BLaER1 treated with 17β-estradiol and CSF1 and Interleukin-3, amounts not matched to agents 10 nM and 100 nM (cell line): ENCODE measurements at regions not wholly inside any gene's neighbourhood (a gene's known extent, or its start where the extent isn't known, plus 50 kb on each side); places are given as distances from the start of the nearest gene placed in this dataset.

ENCODE experiments used
- H3K27ac ChIP-seq, 11 experiments: shearing (Covaris generic); formaldehyde crosslinking; 2 replicates each; pipeline ENCODE4 v1.8.1; 2022
- H3K27me3 ChIP-seq, 11 experiments: shearing (Covaris generic); formaldehyde crosslinking; 2 replicates each; pipeline ENCODE4 v1.8.1; 2022
- H3K36me3 ChIP-seq, 11 experiments: shearing (Covaris generic); formaldehyde crosslinking; 2 replicates each; pipeline ENCODE4 v1.8.1; 2022
- H3K4me1 ChIP-seq, 10 experiments: shearing (Covaris generic); formaldehyde crosslinking; 2 replicates each; pipeline ENCODE4 v1.8.1; 2022
- H3K4me2 ChIP-seq, 11 experiments: shearing (Covaris generic); formaldehyde crosslinking; 2 replicates each; pipeline ENCODE4 v1.8.1; 2022
- H3K4me3 ChIP-seq, 10 experiments: shearing (Covaris generic); formaldehyde crosslinking; 2 replicates each; pipeline ENCODE4 v1.8.1; 2022
- H3K9ac ChIP-seq, 11 experiments: shearing (Covaris generic); formaldehyde crosslinking; 2 replicates each; pipeline ENCODE4 v1.8.1; 2022
- H3K9me3 ChIP-seq, 11 experiments: shearing (Covaris generic); formaldehyde crosslinking; replicated peaks in 1 of 11; 2 replicates each; pipeline ENCODE4 v1.8.1; 2022
- H4K20me1 ChIP-seq, 11 experiments: shearing (Covaris generic); formaldehyde crosslinking; 2 replicates each; pipeline ENCODE4 v1.8.1; 2022
- Cebpa-rat ChIP-seq, 11 experiments: shearing (Covaris generic); IDR thresholded peaks; 2 replicates each; pipeline ENCODE4 v1.8.1; 2022

GRCh38 chr18:70634576-70635147, 345.8 kb downstream of the SOCS6 start:
- Histone ChIP-seq H3K9me3 (peaks cover 0 to 3% (median 0%) of the 10 kb centered on the region in 11 experiments; a peak in 2 of 22 replicates), H3K4me1 (peaks cover 0 to 6% (median 0%) of the 10 kb centered on the region in 10 experiments; a peak in 1 of 20 replicates), H3K9ac (no peak overlapping the region), H3K4me2 (no peak overlapping the region), H4K20me1 (no peaks in the 10 kb centered on the region), H3K36me3 (no peaks in the 10 kb centered on the region), H3K27ac (no peak overlapping the region), H3K27me3 (no peaks in the 10 kb centered on the region), H3K4me3 (no peak overlapping the region)
- no peak for TF ChIP-seq Cebpa-rat (IDR thresholded peaks at IDR 0.05)

- Histone ChIP-seq H3K4me1 (peaks cover 0 to 18% (median 4%) of the 10 kb centered on the region in 10 experiments; a peak in 8 of 20 replicates), H3K4me3 (no peak overlapping the region), H3K4me2 (no peak overlapping the region), H3K27me3 (no peaks in the 10 kb centered on the region), H3K9me3 (peaks cover 0 to 4% (median 0%) of the 10 kb centered on the region in 11 experiments; a peak in 2 of 22 replicates), H4K20me1 (no peaks in the 10 kb centered on the region), H3K27ac (no peak overlapping the region), H3K9ac (no peak overlapping the region), H3K36me3 (no peaks in the 10 kb centered on the region)
- no peak for TF ChIP-seq Cebpa-rat (IDR thresholded peaks at IDR 0.05)
These were observed 338.4 kb downstream of the SOCS6 start for GRCh38 chr18:70627182-70627802.

- no peaks in the 10 kb centered on the region for H3K9me3 ChIP-seq
These were observed 334.0 kb downstream of the SOCS6 start for GRCh38 chr18:70622622-70623419.

GRCh38 chr18:70621710-70622109, 332.9 kb downstream of the SOCS6 start:
- H4K20me1 ChIP-seq, result no peaks in the 10 kb centered on the region
- H3K27me3 ChIP-seq, result no peaks in the 10 kb centered on the region
- H3K9ac ChIP-seq, result peak overlapping the region in 7 of 11 experiments; percentile 14 to 52 (median 37); a peak in 8 of 22 replicates
- H3K4me1 ChIP-seq, result peaks cover 17 to 35% (median 22%) of the 10 kb centered on the region in 10 experiments
- TF ChIP-seq Cebpa-rat (IDR thresholded peaks at IDR 0.05), result no peak
- peak overlapping the region in 9 of 11 experiments; percentile 20 to 58 (median 38); a peak in 12 of 22 replicates for H3K27ac ChIP-seq
- H3K4me2 ChIP-seq, result peak overlapping the region; percentile 53 to 86 (median 75)
- peak overlapping the region in 1 of 10 experiments; percentile 6; a peak in 1 of 20 replicates for H3K4me3 ChIP-seq
- no peaks in the 10 kb centered on the region for H3K36me3 ChIP-seq
- H3K9me3 ChIP-seq, result no peaks in the 10 kb centered on the region

More at GRCh38 chr18:70622622-70623419, 334.0 kb downstream of the SOCS6 start:
- no peaks in the 10 kb centered on the region for H3K36me3 ChIP-seq
- no peaks in the 10 kb centered on the region for H4K20me1 ChIP-seq
- no peak for TF ChIP-seq Cebpa-rat (IDR thresholded peaks at IDR 0.05)
- H3K27ac ChIP-seq, result no peak overlapping the region; a peak in 1 of 22 replicates
- H3K4me3 ChIP-seq, result no peak overlapping the region
- H3K9ac ChIP-seq, result no peak overlapping the region
- peaks cover 17 to 35% (median 22%) of the 10 kb centered on the region in 10 experiments for H3K4me1 ChIP-seq
- H3K4me2 ChIP-seq, result peak overlapping the region in 2 of 11 experiments; percentile 29 to 53; a peak in 4 of 22 replicates
- H3K27me3 ChIP-seq, result no peaks in the 10 kb centered on the region

GRCh38 chr18:70620837-70621612, 332.2 kb downstream of the SOCS6 start:
- Histone ChIP-seq H3K27me3 (no peaks in the 10 kb centered on the region), H3K4me3 (no peak overlapping the region), H3K9ac (no peak overlapping the region), H3K9me3 (0 out of 22 replicates have a peak, but pooled peaks cover 0 to 5% (median 0%) of the 10 kb centered on the region in 11 experiments), H4K20me1 (no peaks in the 10 kb centered on the region), H3K27ac (peak overlapping the region in 3 of 11 experiments; percentile 22 to 48 (median 43); a peak in 5 of 22 replicates), H3K36me3 (no peaks in the 10 kb centered on the region), H3K4me1 (peaks cover 17 to 35% (median 22%) of the 10 kb centered on the region in 10 experiments), H3K4me2 (peak overlapping the region; percentile 53 to 86 (median 75))
- TF ChIP-seq Cebpa-rat (IDR thresholded peaks at IDR 0.05), result no peak

GRCh38 chr18:70617020-70617763, 328.3 kb downstream of the SOCS6 start:
- no peaks in the 10 kb centered on the region for H3K27me3 ChIP-seq
- H3K36me3 ChIP-seq, result no peaks in the 10 kb centered on the region
- no peak overlapping the region for H3K27ac ChIP-seq
- H4K20me1 ChIP-seq, result no peaks in the 10 kb centered on the region
- no peak overlapping the region for H3K4me3 ChIP-seq
- H3K9ac ChIP-seq, result no peak overlapping the region
- H3K4me2 ChIP-seq, result no peak overlapping the region
- H3K9me3 ChIP-seq, result peaks cover 0 to 5% (median 0%) of the 10 kb centered on the region in 11 experiments; a peak in 1 of 22 replicates
- peaks cover 10 to 23% (median 17%) of the 10 kb centered on the region in 10 experiments for H3K4me1 ChIP-seq
- no peak for TF ChIP-seq Cebpa-rat (IDR thresholded peaks at IDR 0.05)

- TF ChIP-seq Cebpa-rat (IDR thresholded peaks at IDR 0.05), result no peak
- Histone ChIP-seq H3K27me3 (no peaks in the 10 kb centered on the region), H3K4me2 (no peak overlapping the region), H3K36me3 (no peaks in the 10 kb centered on the region), H3K4me3 (no peak overlapping the region), H3K27ac (no peak overlapping the region), H3K9me3 (no peaks in the 10 kb centered on the region), H3K4me1 (peaks cover 0 to 6% (median 0%) of the 10 kb centered on the region in 10 experiments; a peak in 2 of 20 replicates), H4K20me1 (no peaks in the 10 kb centered on the region), H3K9ac (no peak overlapping the region)
These were observed 311.5 kb downstream of the SOCS6 start for GRCh38 chr18:70600225-70600925.
